HEK293T (cell line): ENCODE measurements at regions not wholly inside any gene's neighbourhood (a gene's known extent, or its start where the extent isn't known, plus 50 kb on each side); places are given as distances from the start of the nearest gene placed in this dataset.

Experiments
- CTCF ChIA-PET: fragments of 350-600 bp; formaldehyde crosslinking; extraction: SDS; loops from one replicate; lab custom pipeline; 2021; ENCODE audit warnings: antibody characterized with exemption, inconsistent platforms; lab: Yijun Ruan, JAX
- POLR2A ChIA-PET: fragments of 350-600 bp; formaldehyde crosslinking; extraction: SDS; loops from one replicate; lab custom pipeline; 2020; ENCODE audit warnings: antibody characterized with exemption, inconsistent platforms; lab: Yijun Ruan, JAX
- DNase-seq: peaks from one replicate; pipeline ENCODE4 v3.0.0; 2012; ENCODE audit warnings: mixed read lengths; ENCODE audit errors: extremely low spot score
- ARNT ChIP-seq: fragments of 450-650 bp; IDR thresholded peaks from 2 replicates; pipeline ENCODE4 v1.6.1; 2017; ENCODE audit warnings: mild to moderate bottlenecking
- BHLHE40 ChIP-seq: fragments of 450-650 bp; IDR thresholded peaks from 2 replicates; pipeline ENCODE4 v1.6.1; 2016; ENCODE audit warnings: mild to moderate bottlenecking, moderate library complexity, borderline replicate concordance
- CTBP1 ChIP-seq: fragments of 450-650 bp; IDR thresholded peaks from 2 replicates; pipeline ENCODE4 v1.6.1; 2016; ENCODE audit warnings: borderline replicate concordance
- ELF4 ChIP-seq: fragments of 450-650 bp; IDR thresholded peaks from 2 replicates; pipeline ENCODE4 v1.6.1; 2017; ENCODE audit warnings: antibody characterized with exemption
- FOXA1 ChIP-seq: fragments of 450-650 bp; IDR thresholded peaks from 2 replicates; pipeline ENCODE4 v1.6.1; 2016; ENCODE audit warnings: mild to moderate bottlenecking
- FOXK2 ChIP-seq: fragments of 450-650 bp; IDR thresholded peaks from 2 replicates; pipeline ENCODE4 v1.6.1; 2016; ENCODE audit warnings: mild to moderate bottlenecking
- FOXM1 ChIP-seq: fragments of 450-650 bp; IDR thresholded peaks from 2 replicates; pipeline ENCODE4 v1.6.1; 2017; ENCODE audit warnings: mild to moderate bottlenecking, borderline replicate concordance
- HDGF ChIP-seq: fragments of 450-650 bp; IDR thresholded peaks from 2 replicates; pipeline ENCODE4 v1.6.1; 2017; ENCODE audit warnings: antibody characterized with exemption, borderline replicate concordance
- L3MBTL2 ChIP-seq: fragments of 450-650 bp; conservative IDR thresholded peaks from 2 replicates; pipeline ENCODE4 v1.6.1; 2016; ENCODE audit warnings: mild to moderate bottlenecking
- LEF1 ChIP-seq: fragments of 450-650 bp; IDR thresholded peaks from 2 replicates; pipeline ENCODE4 v1.6.1; 2017; ENCODE audit warnings: mild to moderate bottlenecking, borderline replicate concordance
- NFRKB ChIP-seq: fragments of 450-650 bp; IDR thresholded peaks from 2 replicates; pipeline ENCODE4 v1.6.1; 2016; ENCODE audit warnings: mild to moderate bottlenecking, moderate library complexity
- SP1 ChIP-seq: fragments of 450-650 bp; IDR thresholded peaks from 2 replicates; pipeline ENCODE4 v1.6.1; 2017
- SUZ12 ChIP-seq: fragments of 450-650 bp; IDR thresholded peaks from 2 replicates; pipeline ENCODE4 v1.6.1; 2016; ENCODE audit warnings: mild to moderate bottlenecking
- TARDBP ChIP-seq: fragments of 450-650 bp; IDR thresholded peaks from 2 replicates; pipeline ENCODE4 v1.6.1; 2016
- ZNF384 ChIP-seq: fragments of 450-650 bp; IDR thresholded peaks from 2 replicates; pipeline ENCODE4 v1.6.1; 2016
- TF ChIP-seq, protein P1 (sequence below): fragments of 450-650 bp; IDR thresholded peaks from 2 replicates; pipeline ENCODE4 v1.6.1; 2016

DNA sequence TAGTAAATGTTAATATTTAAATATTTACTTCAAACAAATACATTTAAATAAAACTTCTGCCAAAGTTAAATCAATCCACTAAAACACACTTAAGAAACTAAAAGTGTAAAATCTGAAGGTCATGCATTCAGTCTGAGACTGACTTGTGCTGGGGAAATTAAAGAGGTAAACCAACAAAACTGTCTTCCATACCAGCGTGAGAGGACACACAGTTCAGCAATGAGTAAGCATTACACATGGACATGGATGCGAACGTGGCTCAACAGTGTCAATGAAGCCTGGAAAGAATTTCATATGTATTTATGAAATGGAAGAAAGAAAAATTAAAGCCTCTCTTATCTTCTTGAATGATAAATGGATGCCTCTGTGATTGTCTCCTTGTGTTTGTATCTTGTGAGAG is 1052.3 kb downstream of the AACS start:
- TF ChIP-seq, protein P1, sequence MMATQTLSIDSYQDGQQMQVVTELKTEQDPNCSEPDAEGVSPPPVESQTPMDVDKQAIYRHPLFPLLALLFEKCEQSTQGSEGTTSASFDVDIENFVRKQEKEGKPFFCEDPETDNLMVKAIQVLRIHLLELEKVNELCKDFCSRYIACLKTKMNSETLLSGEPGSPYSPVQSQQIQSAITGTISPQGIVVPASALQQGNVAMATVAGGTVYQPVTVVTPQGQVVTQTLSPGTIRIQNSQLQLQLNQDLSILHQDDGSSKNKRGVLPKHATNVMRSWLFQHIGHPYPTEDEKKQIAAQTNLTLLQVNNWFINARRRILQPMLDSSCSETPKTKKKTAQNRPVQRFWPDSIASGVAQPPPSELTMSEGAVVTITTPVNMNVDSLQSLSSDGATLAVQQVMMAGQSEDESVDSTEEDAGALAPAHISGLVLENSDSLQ, result no peak
- TF ChIP-seq ELF4 (no peak), FOXM1 (no peak), SUZ12 (no peak), TARDBP (no peak), HDGF (no peak), FOXA1 (no peak)
- no peak for DNase-seq
- ChIA-PET POLR2A (no interaction called here), CTCF (no interaction called here)

DNA sequence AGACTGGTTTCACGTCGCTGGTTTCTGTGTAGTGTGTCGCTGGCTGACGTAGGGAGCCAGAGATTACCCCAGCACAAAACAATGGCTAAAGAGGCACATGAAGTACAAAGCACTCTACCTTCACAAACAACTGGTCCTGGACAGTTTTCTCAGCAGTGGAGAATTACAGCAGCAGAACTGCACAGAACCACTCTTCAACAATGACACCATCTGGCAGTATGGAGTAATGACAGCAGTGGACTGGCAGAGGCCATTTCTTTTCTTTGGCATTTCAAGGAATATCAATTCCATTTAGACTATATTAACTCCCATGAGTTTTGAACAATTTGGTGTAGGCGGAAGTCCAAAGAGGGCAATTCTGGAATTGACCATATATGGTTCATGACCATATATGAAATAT is 1074.1 kb downstream of the AACS start:
- ChIA-PET CTCF (no interaction called here), POLR2A (no interaction called here)
- DNase-seq, result peak; percentile 9
- no peak for TF ChIP-seq TARDBP
- no peak for TF ChIP-seq CTBP1
- no peak for TF ChIP-seq FOXK2
- TF ChIP-seq FOXM1, result no peak
- no peak for TF ChIP-seq SUZ12
- no peak for TF ChIP-seq ELF4
- no peak for TF ChIP-seq ARNT
- no peak for TF ChIP-seq LEF1
- TF ChIP-seq SP1, result no peak
- no peak for TF ChIP-seq FOXA1
- no peak for TF ChIP-seq ZNF384
- TF ChIP-seq, protein P1, result no peak
- TF ChIP-seq HDGF, result no peak
- no peak for TF ChIP-seq L3MBTL2
- no peak for TF ChIP-seq NFRKB

DNA sequence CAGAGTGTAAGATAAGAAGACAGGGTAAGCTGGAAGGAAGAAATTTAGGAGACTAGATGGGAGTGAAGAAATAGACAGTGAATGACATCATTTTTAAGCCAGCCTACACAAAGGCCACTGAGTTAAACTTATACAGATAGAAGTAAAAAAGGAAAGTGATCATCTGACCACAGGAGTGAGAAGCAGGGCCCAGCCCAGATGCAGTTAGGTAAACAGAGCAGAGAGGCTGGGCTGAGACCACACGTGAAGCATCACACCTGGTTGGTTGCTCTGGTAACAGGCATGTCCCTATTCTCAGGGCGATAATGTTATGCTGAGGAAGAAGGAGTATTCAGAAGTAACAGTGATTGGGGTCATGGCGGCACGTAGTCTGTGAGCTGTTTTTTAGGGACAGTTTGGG is 1079.4 kb downstream of the AACS start:
- TF ChIP-seq, protein P1, result no peak
- TF ChIP-seq ELF4, result no peak
- TF ChIP-seq L3MBTL2, result no peak
- TF ChIP-seq FOXM1, result no peak
- TF ChIP-seq ARNT, result no peak
- TF ChIP-seq BHLHE40, result no peak
- no peak for TF ChIP-seq SP1
- TF ChIP-seq TARDBP, result no peak
- TF ChIP-seq FOXK2, result no peak
- no peak for TF ChIP-seq HDGF
- no peak for TF ChIP-seq LEF1
- no peak for TF ChIP-seq FOXA1
- no peak for TF ChIP-seq CTBP1
- TF ChIP-seq NFRKB, result no peak
- no peak for TF ChIP-seq SUZ12
- TF ChIP-seq ZNF384, result no peak
- ChIA-PET CTCF (no interaction called here), POLR2A (no interaction called here)
- no peak for DNase-seq

DNA sequence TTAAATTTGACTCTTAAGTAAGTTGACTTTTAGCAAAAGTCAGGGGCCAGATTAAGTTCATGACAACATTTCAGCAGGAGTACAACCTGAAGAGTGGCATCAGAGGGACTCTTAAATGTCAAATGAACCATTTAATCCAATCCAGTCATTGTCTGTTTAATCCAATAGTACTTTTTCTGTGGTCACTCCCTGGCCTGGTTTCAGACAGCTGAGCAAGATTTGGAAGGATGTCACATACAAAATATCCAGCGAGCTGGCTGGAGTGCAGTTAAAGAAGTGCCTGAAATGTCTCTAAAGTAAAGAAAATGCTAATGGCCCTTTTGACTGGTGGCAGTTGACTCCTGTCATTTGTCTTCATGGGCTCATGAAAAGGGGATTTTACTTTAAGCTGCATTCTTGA is 1082.1 kb downstream of the AACS start:
- no peak for DNase-seq
- POLR2A ChIA-PET, result no interaction called here
- TF ChIP-seq TARDBP (no peak), ZNF384 (no peak), L3MBTL2 (no peak), ELF4 (no peak), CTBP1 (no peak), FOXM1 (no peak), SP1 (no peak), NFRKB (no peak), BHLHE40 (no peak), ARNT (no peak), LEF1 (no peak), SUZ12 (no peak)
- TF ChIP-seq, protein P1, result no peak
- CTCF ChIA-PET, result no interaction called here

DNA sequence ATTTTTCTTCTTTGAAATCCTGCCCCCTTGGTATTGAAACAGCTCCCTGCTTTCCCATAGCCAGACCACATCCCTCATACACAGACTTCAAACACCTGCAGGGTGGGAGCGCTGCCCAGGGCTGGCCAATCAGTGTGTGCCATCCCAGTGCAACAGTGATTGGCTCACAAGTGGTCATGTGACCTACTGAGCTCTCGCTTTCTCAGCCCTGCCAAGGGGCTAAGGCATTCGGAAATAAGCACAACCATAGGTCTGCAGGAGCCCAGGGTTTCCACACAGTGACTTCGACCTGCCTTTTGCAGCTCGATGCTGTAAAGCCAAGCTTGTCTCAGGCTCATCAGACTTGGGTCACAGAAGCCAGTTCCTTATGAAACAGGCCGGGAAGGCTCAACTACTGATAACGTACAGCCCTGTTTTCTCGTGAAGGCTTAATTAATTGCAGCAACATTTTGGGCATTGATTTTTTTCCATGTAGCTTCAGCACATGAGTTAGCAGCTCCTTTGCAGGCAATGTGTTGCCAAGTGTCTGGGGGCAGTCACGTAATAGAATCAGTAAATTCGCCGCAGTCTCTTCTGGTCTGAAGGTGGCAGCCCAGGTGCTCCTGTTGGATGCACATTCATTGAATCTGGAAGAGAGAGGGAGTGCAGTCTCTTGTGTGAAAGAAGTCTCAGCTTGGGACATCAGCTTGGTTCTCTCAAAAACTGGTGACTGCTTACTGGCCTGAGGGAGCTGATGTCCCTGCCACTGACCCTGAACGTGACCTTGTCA is 1091.8 kb downstream of the AACS start:
- CTCF ChIA-PET, result no interaction called here
- TF ChIP-seq ZNF384 (no peak), ELF4 (no peak), FOXA1 (no peak), FOXM1 (no peak), BHLHE40 (no peak), LEF1 (no peak), L3MBTL2 (no peak), SP1 (no peak)
- DNase-seq, result no peak
- POLR2A ChIA-PET, result no interaction called here

DNA sequence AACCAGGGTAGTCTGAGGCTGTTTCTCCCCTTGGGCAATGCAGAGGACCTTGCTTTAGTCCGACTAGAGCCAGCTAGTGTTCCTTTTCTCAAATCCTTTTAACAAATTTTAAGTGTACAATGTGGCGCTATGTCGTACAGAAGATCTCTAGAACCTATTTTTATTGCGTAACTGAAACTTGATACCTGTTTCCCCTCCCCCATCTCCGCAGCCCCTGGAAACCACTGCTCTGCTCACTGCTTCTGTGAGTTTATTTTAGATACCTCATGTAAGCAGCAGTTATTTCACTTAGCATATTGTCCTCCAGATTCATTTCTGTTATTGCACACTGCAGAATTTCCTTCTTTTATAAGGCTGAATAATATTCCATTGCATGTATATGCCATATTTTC is 1092.3 kb downstream of the AACS start:
- ChIA-PET CTCF (no interaction called here), POLR2A (no interaction called here)
- TF ChIP-seq ARNT (no peak), FOXA1 (no peak), CTBP1 (no peak), FOXM1 (no peak), HDGF (no peak), SP1 (no peak), SUZ12 (no peak)
- no peak for DNase-seq
